K562 (cell line): ENCODE measurements at regions not wholly inside any gene's neighbourhood (a gene's known extent, or its start where the extent isn't known, plus 50 kb on each side); places are given as distances from the start of the nearest gene placed in this dataset.

Source experiments
- ASH1L ChIP-seq: fragments of 450-650 bp; IDR thresholded peaks from 2 replicates; pipeline ENCODE4 v1.6.1; 2018; ENCODE audit warnings: borderline replicate concordance, mild to moderate bottlenecking, low read depth; ENCODE audit not compliant: partially characterized antibody
- CBFA2T2 ChIP-seq: fragments of 450-650 bp; conservative IDR thresholded peaks from 2 replicates; pipeline ENCODE4 v1.6.1; 2017; ENCODE audit warnings: mild to moderate bottlenecking
- CBX1 ChIP-seq: sonication (generic); IDR thresholded peaks from 2 replicates; pipeline ENCODE4 v1.6.1; 2016; ENCODE audit warnings: antibody characterized with exemption, low read depth, mild to moderate bottlenecking
- CTBP1 ChIP-seq: fragments of 450-650 bp; IDR thresholded peaks from 2 replicates; pipeline ENCODE4 v1.6.1; 2016; ENCODE audit warnings: borderline replicate concordance
- ELF4 ChIP-seq: fragments of 450-650 bp; formaldehyde crosslinking; IDR thresholded peaks from 2 replicates; pipeline ENCODE4 v1.4.0; 2022; ENCODE audit warnings: missing genetic modification characterization
- FIP1L1 ChIP-seq: fragments of 200-400 bp; formaldehyde crosslinking; IDR thresholded peaks from 2 replicates; pipeline ENCODE4 v1.6.1; 2018; ENCODE audit warnings: mild to moderate bottlenecking, low read depth, low read length; ENCODE audit not compliant: poor library complexity, severe bottlenecking
- HMGN3 ChIP-seq: IDR thresholded peaks from 2 replicates; pipeline ENCODE4 v1.6.1; 2011; ENCODE audit warnings: borderline replicate concordance, low read depth, mild to moderate bottlenecking, mixed read lengths, low read length; ENCODE audit not compliant: insufficient read length; ENCODE audit errors: extremely low read depth
- MAZ ChIP-seq, 2 experiments: fragments of 450-650 bp in 1 of 2; sonication (generic) in 1 of 2; formaldehyde crosslinking; IDR thresholded peaks in 1 of 2; conservative IDR thresholded peaks in 1 of 2; 2 replicates each; pipeline versions ENCODE4 v1.4.0 to v1.5.0; 2020; ENCODE audit warnings: mild to moderate bottlenecking in 1 of 2, missing genetic modification reagents in 1 of 2
- MBD2 ChIP-seq: sonication (generic); IDR thresholded peaks from 2 replicates; pipeline ENCODE4 v1.6.1; 2016; ENCODE audit warnings: low read depth, borderline replicate concordance
- MCM2 ChIP-seq: fragments of 450-650 bp; IDR thresholded peaks from 2 replicates; pipeline ENCODE4 v1.6.1; 2017; ENCODE audit warnings: low read depth, mild to moderate bottlenecking
- MYC ChIP-seq, 2 experiments: fragments of 250-450 bp in 1 of 2; sonication (Bioruptor Pico) in 1 of 2; IDR thresholded peaks; 2 replicates each; pipeline versions ENCODE4 v1.5.1 to v1.6.1; 2012 to 2021; ENCODE audit warnings: low read depth in 2 of 2, borderline replicate concordance in 1 of 2, improper control_type of control experiment in 1 of 2, low read length in 1 of 2, mild to moderate bottlenecking in 1 of 2, moderate library complexity in 1 of 2
- NR2C2 ChIP-seq, 2 experiments: fragments of 200-800 bp in 1 of 2; sonication (Bioruptor generic) in 1 of 2; sonication (generic) in 1 of 2; formaldehyde crosslinking in 1 of 2; IDR thresholded peaks; 2 replicates each; pipeline versions ENCODE4 v1.6.1 to v1.8.0; 2016 to 2022; ENCODE audit warnings: mild to moderate bottlenecking in 1 of 2, missing compliant biosample characterization in 1 of 2, missing genetic modification characterization in 1 of 2, missing genetic modification reagents in 1 of 2
- NR3C1 ChIP-seq: sonication (generic); formaldehyde crosslinking; IDR thresholded peaks from 2 replicates; pipeline ENCODE4 v1.8.1; 2022; ENCODE audit warnings: missing genetic modification reagents
- RBFOX2 ChIP-seq: fragments of 200-400 bp; formaldehyde crosslinking; IDR thresholded peaks from 2 replicates; pipeline ENCODE4 v1.6.1; 2017; ENCODE audit warnings: low read depth, mild to moderate bottlenecking, low read length, moderate library complexity
- RBM39 ChIP-seq: fragments of 200-400 bp; formaldehyde crosslinking; optimal IDR thresholded peaks from 2 replicates; pipeline ENCODE3; 2018; ENCODE audit warnings: low read depth, low read length
- SAFB ChIP-seq: fragments of 200-400 bp; formaldehyde crosslinking; IDR thresholded peaks from 2 replicates; pipeline ENCODE4 v1.6.1; 2017; ENCODE audit warnings: low read depth, low read length, borderline replicate concordance
- SP1 ChIP-seq: sonication (generic); formaldehyde crosslinking; IDR thresholded peaks from 2 replicates; pipeline ENCODE4 v1.8.1; 2022; ENCODE audit warnings: mild to moderate bottlenecking, missing genetic modification reagents
- TCF3 ChIP-seq: sonication (generic); formaldehyde crosslinking; IDR thresholded peaks from 2 replicates; pipeline ENCODE4 v1.4.0; 2020; ENCODE audit warnings: mild to moderate bottlenecking, missing genetic modification reagents
- ZBTB1 ChIP-seq: sonication (generic); formaldehyde crosslinking; IDR thresholded peaks from 2 replicates; pipeline ENCODE4 v1.8.1; 2023; ENCODE audit warnings: missing genetic modification reagents, low read depth, mild to moderate bottlenecking, borderline replicate concordance
- ZNF3 ChIP-seq: fragments of 250-450 bp; sonication (Bioruptor Pico); IDR thresholded peaks from 2 replicates; pipeline ENCODE4 v1.5.0; 2021; ENCODE audit warnings: mild to moderate bottlenecking, moderate library complexity
- ZNF77 ChIP-seq: fragments of 250-450 bp; sonication (Bioruptor Pico); IDR thresholded peaks from 2 replicates; pipeline ENCODE4 v1.5.0; 2020
- TF ChIP-seq, protein P1 (sequence below), 2 experiments: fragments of 150-350 bp in 1 of 2; IDR thresholded peaks; 2 replicates each; pipeline ENCODE4 v1.6.1; 2012 to 2016; ENCODE audit warnings: low read depth in 2 of 2, low read length in 2 of 2, mild to moderate bottlenecking in 1 of 2, moderate library complexity in 1 of 2
- TF ChIP-seq, protein P2 (sequence below): fragments of 250-450 bp; sonication (Bioruptor Pico); IDR thresholded peaks from 2 replicates; pipeline ENCODE4 v1.4.0; 2020; ENCODE audit warnings: borderline replicate concordance

DNA sequence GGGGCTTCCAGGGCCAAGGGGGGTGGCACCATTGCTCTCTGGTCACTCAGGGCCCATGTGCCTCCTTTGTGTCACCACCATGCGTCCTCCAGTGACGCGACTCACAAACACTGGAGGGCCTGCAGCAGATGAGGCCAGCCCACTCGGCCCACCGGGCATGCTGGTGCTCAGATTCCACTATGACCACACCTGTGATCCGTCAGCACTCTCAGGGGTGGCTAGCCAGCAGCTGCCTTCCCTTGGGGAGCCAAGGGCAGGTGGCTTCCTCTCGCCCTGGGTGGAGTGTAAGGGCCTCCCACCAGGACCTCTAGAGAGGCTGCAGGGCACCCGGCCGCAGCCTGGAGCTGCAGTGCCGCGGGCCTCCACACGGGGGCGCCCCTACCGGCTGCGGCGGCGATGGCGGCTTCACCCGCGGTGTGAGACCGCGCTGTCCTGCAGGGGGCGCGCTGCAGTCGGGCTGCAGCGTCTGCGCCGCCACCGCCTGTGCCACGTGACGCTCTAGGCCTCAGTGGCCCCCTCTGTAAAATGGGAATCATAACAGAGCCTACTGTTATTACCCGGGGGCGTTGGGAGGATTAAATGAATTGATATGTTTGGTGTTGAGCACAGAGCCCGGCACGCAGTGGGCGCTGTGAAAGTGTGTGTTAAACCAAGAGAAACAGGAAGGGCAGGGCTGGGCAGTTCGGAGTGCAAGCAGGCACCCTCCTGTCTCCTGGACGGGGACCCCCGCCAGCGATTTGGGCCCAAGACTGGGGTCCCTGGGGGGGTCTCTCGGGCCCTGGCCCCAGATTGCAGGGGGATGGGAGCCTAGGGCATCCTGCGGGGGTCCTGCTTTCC is 192.4 kb upstream of the GSE1 start (continued):
- TF ChIP-seq SAFB = no peak
- TF ChIP-seq, protein P1, sequence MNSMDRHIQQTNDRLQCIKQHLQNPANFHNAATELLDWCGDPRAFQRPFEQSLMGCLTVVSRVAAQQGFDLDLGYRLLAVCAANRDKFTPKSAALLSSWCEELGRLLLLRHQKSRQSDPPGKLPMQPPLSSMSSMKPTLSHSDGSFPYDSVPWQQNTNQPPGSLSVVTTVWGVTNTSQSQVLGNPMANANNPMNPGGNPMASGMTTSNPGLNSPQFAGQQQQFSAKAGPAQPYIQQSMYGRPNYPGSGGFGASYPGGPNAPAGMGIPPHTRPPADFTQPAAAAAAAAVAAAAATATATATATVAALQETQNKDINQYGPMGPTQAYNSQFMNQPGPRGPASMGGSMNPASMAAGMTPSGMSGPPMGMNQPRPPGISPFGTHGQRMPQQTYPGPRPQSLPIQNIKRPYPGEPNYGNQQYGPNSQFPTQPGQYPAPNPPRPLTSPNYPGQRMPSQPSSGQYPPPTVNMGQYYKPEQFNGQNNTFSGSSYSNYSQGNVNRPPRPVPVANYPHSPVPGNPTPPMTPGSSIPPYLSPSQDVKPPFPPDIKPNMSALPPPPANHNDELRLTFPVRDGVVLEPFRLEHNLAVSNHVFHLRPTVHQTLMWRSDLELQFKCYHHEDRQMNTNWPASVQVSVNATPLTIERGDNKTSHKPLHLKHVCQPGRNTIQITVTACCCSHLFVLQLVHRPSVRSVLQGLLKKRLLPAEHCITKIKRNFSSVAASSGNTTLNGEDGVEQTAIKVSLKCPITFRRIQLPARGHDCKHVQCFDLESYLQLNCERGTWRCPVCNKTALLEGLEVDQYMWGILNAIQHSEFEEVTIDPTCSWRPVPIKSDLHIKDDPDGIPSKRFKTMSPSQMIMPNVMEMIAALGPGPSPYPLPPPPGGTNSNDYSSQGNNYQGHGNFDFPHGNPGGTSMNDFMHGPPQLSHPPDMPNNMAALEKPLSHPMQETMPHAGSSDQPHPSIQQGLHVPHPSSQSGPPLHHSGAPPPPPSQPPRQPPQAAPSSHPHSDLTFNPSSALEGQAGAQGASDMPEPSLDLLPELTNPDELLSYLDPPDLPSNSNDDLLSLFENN (IDR thresholded peaks at IDR 0.05; ENCODE audit: low read depth in 2 of 2, low read length in 2 of 2) = peak in 1 of 2 experiments; percentile 77; a peak in 1 of 4 replicates
- TF ChIP-seq HMGN3 = no peak
- TF ChIP-seq MCM2 = no peak
- TF ChIP-seq FIP1L1 = peak; percentile 98
- TF ChIP-seq TCF3 = peak; percentile 67
- peak; percentile 90 for TF ChIP-seq SP1 (CRISPR knock-in tag)
- no peak for TF ChIP-seq ZNF77
- peak; percentile 76 for TF ChIP-seq CBFA2T2
- TF ChIP-seq RBM39 = no peak
- TF ChIP-seq NR3C1 (CRISPR knock-in tag) = peak; percentile 55; the same call in 1 of the 2 replicates
- TF ChIP-seq ELF4 (CRISPR knock-in tag) = no peak
- peak; percentile 85 for TF ChIP-seq MYC (IDR thresholded peaks at IDR 0.05; ENCODE audit: low read depth, low read length)
- peak; percentile 72; the same call in 1 of the 2 replicates for TF ChIP-seq MYC (CRISPR knock-in tag; IDR thresholded peaks at IDR 0.05; ENCODE audit: borderline replicate concordance, low read depth)
- TF ChIP-seq NR2C2 (CRISPR knock-in tag; IDR thresholded peaks at IDR 0.05) = 0 out of 2 replicates have a peak, but pooled peaks have one; percentile 71
- no peak for TF ChIP-seq NR2C2 (tag; IDR thresholded peaks at IDR 0.05)
- peak; percentile 92 for TF ChIP-seq ZBTB1 (CRISPR knock-in tag)
- peak; percentile 93 for TF ChIP-seq CTBP1
- TF ChIP-seq ZNF3 (CRISPR knock-in tag) = no peak
- TF ChIP-seq, protein P2, sequence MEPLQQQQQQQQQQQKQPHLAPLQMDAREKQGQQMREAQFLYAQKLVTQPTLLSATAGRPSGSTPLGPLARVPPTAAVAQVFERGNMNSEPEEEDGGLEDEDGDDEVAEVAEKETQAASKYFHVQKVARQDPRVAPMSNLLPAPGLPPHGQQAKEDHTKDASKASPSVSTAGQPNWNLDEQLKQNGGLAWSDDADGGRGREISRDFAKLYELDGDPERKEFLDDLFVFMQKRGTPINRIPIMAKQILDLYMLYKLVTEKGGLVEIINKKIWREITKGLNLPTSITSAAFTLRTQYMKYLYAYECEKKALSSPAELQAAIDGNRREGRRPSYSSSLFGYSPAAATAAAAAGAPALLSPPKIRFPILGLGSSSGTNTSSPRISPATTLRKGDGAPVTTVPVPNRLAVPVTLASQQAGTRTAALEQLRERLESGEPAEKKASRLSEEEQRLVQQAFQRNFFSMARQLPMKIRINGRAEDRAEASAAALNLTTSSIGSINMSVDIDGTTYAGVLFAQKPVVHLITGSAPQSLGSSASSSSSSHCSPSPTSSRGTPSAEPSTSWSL (CRISPR knock-in tag) = peak; percentile 93
- no peak for TF ChIP-seq ASH1L
- TF ChIP-seq MAZ (CRISPR knock-in tag; conservative IDR thresholded peaks at IDR 0.05 in 1 of 2, IDR thresholded peaks at IDR 0.05 in 1 of 2) = peak; percentile 89
- no peak for TF ChIP-seq RBFOX2
- no peak for TF ChIP-seq MBD2
- peak; percentile 100 for TF ChIP-seq CBX1
